ENCODE measurements at regions not wholly inside any gene's neighbourhood (a gene's known extent, or its start where the extent isn't known, plus 50 kb on each side); places are given as distances from the start of the nearest gene placed in this dataset.

GRCh38 chr2:2866459-2866858, 511.2 kb downstream of the EIPR1 start:
- DNase-seq = no peak

- no peak for DNase-seq
Observed at GRCh38 chr2:2862386-2862785, 515.2 kb downstream of the EIPR1 start.

- DNase-seq = no peak
Observed at GRCh38 chr2:2861666-2862240, 515.9 kb downstream of the EIPR1 start.

- DNase-seq = no peak
Observed at GRCh38 chr2:2860589-2861300, 516.9 kb downstream of the EIPR1 start.

- DNase-seq = no peak
Observed at GRCh38 chr2:2859732-2860131, 517.9 kb downstream of the EIPR1 start.

- DNase-seq = no peak
Observed at GRCh38 chr2:2859164-2859563, 518.5 kb downstream of the EIPR1 start.

- DNase-seq = no peak
Observed at GRCh38 chr2:2856723-2857415, 520.7 kb downstream of the EIPR1 start.

GRCh38 chr2:2855297-2855696, 522.3 kb downstream of the EIPR1 start:
- DNase-seq = no peak

GRCh38 chr2:2853346-2853745, 522.3 kb upstream of the MYT1L start:
- no peak for DNase-seq

- no peak for DNase-seq
Observed at GRCh38 chr2:2851806-2852777, 521.0 kb upstream of the MYT1L start.

- DNase-seq = no peak
Observed at GRCh38 chr2:2851316-2851715, 520.2 kb upstream of the MYT1L start.

GRCh38 chr2:2850859-2851258, 519.8 kb upstream of the MYT1L start:
- DNase-seq = no peak

GRCh38 chr2:2850218-2850755, 519.2 kb upstream of the MYT1L start:
- DNase-seq = no peak

- no peak for DNase-seq
Observed at GRCh38 chr2:2849464-2850217, 518.6 kb upstream of the MYT1L start.

GRCh38 chr2:2848621-2849333, 517.7 kb upstream of the MYT1L start:
- DNase-seq = no peak

- no peak for DNase-seq
Observed at GRCh38 chr2:2848198-2848597, 517.1 kb upstream of the MYT1L start.

- no peak for DNase-seq
Observed at GRCh38 chr2:2847209-2847676, 516.2 kb upstream of the MYT1L start.

GRCh38 chr2:2846332-2847208, 515.5 kb upstream of the MYT1L start:
- no peak for DNase-seq

- no peak for DNase-seq
Observed at GRCh38 chr2:2845806-2846315, 514.8 kb upstream of the MYT1L start.

- no peak for DNase-seq
Observed at GRCh38 chr2:2845267-2845666, 514.2 kb upstream of the MYT1L start.
